Hematopoietic multipotent progenitor cell treated with erythropoietin and hydrocortisone succinate and interleukin-3 and kit ligand, for 15 days (in vitro differentiated cells): ENCODE measurements at regions not wholly inside any gene's neighbourhood (a gene's known extent, or its start where the extent isn't known, plus 50 kb on each side); places are given as distances from the start of the nearest gene placed in this dataset.
"Not testable (repeated sequence)": the region's sequence is repeated elsewhere in the genome, so short reads cannot be mapped to it uniquely, and the experiment has no call there.

ENCODE experiments used
- DNase-seq: peaks from one replicate; pipeline ENCODE4 v3.0.0-alpha.2; 2015; ENCODE audit warnings: low spot score

DNA sequence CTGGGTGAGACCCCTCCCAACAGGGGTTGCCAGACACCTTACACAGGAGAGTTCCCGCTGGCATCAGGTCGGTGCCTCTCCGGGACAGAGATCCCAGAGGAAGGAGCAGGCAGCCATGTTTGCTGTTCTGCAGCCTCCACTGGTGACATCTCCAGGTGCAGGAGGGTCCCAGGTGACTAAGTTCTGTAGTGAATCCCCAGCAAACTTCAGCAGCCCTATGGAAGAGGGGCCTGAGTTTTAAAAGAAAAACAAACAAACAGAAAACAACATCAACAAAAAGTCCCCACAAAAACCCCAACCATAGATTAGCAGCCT lies 515.1 kb downstream of the FRK start:
- no peak for DNase-seq

DNA sequence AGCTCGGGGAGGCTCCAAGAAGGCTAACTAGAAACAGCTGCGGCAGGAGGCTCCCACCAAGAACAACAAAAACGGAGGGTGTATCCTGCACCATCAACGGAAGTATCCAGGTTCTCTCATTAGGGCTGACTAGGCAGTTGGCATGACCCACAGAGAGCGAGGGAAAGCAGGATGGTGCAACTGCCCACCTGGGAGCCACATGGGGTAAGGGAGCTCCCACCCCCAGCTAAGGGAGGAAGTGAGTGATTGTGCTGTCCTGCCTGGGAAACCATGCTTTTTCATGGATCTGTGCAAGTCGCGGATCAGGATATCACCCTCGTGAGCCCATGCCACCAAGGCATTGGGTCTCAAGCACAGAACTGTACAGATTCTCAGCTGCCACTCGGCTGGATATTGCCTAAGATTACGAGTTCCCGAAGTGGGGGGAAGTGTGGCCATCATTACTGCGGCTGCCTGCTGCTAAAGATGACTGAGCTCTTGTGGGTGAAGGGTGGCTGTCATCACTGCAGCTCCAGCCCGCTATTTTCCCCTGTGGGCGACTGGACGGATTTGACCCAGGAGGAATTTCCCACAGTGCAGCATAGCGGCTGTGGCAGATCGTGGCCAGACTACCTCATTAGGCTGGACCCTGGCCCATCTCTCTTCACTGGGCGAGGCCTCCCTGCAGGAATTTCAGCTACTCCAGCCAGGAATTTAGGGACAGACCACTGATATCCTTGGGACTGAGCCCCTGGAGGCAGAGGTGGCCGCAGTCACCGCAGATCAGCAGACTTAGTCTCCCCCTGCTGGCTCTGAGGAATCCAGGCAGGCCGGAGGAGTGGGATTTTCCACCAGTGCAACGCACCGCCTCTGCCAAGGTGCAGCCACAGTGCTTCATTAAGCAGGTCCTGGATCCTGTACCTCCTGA lies 515.7 kb downstream of the FRK start:
- DNase-seq, result no peak

DNA sequence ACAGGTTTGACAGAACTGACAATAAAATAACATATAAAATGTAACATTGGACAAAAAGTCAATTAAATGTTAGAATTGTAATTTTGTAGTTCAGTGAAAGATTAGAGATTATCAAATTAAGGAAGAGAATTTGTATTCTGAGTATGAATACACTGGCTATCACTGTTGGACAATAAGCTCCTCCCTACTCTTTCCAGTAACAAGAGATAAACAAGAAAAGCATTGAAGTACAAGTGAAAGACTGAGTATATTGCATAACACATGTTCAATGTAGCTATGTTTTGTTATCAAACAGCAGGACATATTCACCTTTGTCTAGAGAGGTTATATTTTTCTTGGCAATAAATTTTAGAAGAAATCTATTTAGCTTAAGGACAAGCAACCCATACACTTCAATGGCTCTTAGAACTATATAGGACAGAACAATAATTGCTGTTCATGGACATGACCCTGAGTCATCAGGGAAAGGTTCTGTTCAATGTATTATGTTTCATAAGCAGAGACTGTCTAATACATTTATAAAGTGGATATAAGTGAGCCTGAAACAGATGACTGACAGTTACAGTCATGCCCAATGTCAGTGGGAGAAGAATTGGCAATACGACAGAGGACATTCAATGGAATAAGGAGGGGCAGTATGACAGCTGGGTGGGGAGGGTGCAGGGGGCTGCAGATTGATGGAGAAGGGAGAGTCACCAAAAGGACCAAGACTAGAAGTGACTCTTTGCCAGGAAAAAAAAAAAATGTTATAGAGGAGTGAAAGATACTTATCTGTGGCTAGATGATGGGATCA lies 520.4 kb downstream of the FRK start:
- no peak for DNase-seq

DNA sequence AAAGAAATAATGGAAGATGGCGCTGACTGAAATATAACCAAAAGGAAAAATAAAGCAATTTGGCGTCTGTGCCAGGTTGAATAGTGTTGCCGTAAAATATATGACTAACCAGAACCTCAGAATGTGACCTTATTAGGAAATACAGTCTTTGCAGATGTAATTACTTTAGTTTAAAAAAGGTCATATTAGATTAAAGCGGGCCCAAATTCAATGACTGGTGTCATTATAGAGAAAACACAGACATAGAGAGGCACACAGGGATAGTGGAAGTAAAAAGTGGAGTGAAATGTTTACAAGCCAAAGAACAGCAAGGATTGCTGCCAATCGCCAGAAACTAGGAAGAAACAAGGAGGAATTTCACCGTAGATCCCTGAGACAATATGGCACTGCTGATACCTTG lies 521.2 kb downstream of the FRK start:
- no peak for DNase-seq

DNA sequence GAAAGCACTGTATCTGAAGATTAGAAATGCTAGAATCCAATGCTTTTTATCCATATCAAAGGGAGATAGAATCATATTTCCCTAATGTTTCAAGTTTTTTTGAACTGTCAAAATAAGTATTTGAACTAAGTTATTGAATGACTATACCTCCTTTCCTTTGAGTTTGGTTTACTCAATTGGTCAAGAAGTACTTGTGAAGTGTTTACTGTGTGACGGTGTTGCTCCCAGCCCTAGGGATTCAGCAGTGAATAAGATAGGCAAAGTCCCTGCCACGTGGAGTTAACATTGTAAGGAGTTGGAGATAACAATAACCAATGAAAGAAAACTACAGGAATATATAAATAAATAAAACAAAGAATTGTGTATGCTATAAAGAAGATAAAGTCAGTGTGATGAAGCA lies 535.9 kb downstream of the FRK start:
- DNase-seq, result no peak

DNA sequence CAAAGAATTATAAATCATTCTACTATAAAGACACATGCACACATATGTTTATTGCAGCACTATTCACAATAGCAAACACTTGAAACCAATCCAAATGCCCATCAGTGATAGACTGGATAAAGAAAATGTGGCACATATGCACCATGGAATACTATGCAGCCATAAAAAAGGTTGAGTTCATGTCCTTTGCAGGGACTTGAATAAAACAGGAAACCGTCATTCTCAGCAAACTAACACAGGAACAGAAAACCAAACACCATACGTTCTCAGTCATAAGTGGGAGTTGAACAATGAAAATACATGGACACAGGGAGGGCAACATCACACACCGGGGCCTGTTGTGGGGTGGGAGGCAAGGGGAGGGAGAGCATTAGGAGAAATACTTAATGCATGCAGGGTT lies 538.9 kb downstream of the FRK start:
- not testable (repeated sequence) for DNase-seq

DNA sequence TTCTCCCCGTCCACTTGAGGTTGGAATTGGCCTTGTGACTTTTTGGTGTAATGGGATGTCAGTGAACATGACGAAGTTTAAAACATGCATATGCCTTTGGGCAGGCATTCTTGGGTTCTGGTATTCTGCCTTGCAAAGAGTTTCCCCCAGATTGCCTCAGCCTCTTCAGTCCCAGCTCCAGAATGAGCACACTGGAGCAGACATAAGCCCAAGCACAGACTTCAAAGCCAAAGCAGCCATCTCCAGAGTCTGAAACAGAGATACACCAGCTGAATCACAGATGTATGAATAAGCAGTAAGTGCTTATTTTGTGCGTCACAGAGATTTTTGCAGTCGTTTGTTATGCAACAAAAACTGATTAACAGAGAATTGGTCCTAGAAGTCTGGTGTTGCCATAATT lies 546.0 kb downstream of the FRK start:
- no peak for DNase-seq

DNA sequence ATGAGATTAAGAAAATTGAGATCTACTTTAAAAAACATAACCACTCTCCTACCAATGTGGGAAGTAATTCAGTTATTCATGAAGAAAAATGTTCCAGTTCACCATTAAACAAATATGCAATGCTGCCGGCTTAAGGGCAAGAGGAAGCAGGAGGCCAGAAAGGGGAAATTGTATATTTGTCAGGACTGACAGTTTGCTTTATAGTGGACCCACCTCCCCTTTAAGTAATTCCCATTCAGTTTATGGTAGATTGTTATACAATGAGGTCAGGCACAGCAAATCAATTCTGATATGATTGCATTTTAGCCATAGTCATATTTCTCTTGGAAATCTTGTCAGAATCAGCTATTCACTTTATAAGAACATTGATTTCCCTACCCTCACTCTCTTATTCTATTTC lies 547.8 kb downstream of the FRK start:
- no peak for DNase-seq

DNA sequence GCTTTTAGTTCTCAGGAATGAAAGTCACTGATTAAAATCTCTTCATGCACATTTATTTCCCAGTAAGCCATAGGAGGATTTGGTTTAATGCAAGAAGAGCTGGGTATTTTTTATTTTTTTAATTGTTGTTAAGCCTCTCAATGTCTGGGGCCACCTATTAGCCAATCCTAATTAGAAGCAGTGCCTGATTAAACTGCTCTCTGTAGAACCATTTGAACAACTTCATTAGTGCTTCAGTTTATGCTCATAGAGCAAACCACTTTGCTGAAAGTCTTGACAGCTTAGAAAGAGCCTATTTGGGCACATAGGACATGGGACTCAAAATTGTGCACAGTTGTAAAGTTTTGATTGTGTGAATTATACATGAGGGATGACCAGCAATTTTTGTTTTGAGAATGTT lies 548.9 kb downstream of the FRK start:
- DNase-seq, result no peak

DNA sequence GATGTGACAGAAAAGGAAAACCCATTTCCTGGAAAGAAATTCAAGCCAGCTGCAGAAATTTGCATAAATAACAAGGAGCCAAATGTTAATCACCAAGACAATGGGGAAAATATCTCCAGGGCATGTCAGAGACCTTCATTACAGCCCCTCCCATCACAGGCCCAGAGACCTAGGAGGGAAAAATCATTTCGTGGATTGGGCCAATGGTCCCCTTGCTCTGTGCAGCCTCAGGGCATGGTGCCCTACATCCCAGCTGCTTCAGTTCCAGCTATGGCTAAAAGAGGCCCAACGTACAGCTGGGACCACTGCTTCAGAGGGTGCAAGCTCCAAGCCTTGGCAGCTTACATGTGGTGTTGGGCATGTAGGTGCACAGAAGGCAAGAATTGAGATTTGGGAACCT lies 558.3 kb downstream of the FRK start:
- DNase-seq, result not testable (repeated sequence)

DNA sequence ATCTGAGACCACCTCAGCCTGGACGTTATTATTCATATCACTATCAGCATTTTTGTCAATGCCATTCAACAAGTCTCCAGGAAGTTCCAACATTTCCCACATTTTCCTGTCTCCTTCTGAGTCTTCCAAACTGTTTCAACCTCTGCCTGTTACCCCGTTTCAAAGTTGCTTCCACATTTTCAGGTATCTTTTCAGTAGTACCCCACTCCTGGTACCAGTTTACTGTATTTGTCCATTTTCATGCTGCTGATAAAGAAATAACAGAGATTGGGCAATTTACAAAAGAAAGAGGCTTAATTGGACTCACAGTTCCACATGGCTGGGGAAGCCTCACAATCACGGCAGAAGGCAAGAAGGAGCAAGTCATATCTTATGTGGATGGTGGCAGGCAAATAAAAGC lies 565.5 kb downstream of the FRK start:
- no peak for DNase-seq

DNA sequence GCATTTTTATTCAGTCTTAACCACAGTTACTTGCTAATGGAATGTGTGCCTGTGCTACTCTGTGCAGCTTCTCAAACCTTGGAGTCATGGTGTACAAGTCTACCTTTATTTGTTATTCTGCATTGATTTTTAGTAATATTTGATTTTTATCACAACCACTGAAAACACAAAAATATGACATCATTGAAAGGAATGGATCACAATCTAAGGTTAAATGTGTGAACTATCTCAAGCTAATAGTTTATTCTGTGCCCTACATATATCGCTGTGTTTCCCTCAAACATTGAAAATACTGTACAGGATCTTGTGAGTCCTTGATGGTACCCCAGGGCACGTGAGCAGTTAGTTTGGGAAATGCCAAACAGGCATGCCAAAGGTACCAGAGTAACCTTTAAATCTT lies 573.4 kb downstream of the FRK start:
- DNase-seq, result no peak

DNA sequence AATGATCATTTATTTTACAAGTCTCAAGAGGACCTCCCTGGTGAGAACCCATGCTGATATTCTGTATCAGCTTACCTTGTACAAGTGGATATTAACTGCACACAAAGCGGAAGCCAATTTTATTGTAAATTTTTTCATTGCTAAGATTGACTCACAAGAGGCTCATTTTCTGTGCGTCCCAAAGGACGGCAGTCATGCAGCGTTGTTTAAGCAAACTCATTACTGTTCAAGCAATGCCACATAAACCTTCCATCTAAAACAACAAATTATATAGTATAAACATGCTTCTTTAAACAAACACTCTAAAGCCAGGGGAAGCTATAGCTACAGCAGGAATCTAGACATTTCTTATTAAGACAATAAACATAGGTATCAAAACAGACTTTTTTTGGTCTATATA lies 575.3 kb downstream of the FRK start:
- DNase-seq, result no peak

DNA sequence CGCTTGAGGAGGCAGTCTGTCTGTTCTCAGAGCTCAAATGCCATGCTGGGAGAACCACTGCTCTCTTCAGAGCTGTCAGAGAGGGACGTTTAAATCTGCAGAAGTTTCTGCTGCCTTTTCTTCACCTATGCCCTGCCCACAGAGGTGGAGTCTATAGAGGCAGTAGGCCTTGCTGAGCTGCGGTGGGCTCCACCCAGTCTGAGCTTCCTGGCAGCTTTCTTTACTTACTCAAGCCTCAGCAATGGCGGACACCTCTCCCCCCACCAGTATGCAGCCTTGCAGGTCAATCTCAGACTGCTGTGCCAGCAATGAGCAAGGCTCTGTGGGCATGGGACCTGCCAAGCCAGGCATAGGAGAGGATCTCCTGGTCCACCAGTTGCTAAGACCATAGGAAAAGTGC lies 580.1 kb downstream of the FRK start:
- not testable (repeated sequence) for DNase-seq

DNA sequence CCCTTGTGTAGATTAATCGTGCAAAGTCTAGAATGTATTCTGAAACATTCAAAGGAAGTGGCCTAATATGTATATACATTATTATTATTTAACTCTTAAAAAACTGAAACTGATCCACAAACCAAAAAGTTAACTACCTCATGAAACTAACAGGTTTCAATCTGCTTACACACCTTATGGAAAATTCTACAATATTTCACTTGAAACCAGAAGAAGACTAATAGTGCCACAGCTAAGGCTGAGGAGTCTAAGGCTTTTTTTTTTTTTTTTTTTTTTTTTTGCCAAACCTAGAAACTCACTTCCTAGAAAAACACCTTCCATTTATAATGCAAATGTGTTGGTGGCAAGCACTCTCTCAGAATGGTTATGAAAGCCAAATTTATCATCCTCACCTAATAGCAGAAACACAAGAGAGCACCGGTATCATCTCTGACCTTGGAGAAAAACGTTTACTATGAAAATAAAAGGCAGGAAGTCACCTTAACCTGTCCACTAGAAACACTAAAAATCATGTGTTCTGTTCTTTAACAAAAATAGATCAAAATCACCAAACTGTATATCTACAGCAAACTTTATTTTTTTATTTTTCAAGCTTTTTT lies 586.1 kb downstream of the FRK start:
- DNase-seq, result no peak

DNA sequence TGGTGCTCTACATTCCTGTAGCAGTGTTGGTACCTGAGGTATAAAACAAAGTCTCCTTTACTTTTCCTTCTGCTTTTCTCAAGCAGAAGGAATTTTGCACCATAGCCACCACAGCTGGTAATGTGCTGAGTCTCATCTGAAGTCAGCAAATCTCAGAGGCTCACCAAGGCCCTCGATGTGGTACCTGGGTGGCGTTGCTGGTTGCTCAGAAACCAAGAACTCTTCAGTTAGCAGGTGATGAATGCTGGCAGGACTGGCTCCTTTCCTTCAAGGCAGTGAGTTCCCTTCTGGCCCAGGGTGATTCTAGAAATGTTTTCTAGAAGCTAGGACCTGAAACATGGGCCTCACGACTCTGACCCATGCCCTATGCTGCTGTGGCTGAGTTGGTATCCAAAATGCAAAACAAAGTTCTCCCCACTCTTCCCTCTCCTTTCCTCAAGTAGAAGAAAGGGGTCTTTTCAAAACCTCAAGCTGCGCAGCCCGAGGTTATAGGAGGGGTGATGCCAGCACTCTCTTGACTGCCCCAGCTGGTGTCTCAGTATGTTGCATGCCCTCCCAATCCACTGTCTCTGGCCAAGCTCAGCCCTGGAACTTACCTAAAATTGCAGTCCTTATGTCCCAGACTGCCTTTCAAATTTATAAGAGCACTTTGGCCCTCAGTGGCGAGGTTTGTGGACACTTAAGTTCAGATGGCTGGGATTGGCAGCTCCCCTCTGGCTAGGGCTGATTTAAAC lies 592.3 kb downstream of the FRK start:
- no peak for DNase-seq

DNA sequence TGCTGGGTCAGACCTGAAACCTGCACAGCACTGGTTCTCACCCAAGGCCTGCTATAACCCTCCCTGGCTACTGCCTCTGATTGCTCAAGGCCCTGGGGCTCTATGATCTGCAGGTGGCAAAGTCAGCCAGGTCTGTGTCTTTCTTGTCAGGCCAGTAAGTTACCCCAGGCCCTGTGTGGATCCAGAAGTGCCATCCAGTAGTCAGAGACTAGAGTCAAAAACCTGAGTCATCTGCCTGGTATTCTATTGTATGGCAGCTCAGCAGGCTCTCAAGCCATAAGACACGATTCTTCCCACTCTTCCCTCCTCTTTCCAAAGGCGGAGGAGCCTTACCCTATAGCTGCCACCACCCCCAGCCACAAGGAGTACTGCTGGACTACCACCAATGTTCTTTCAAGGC lies 593.0 kb downstream of the FRK start:
- no peak for DNase-seq

DNA sequence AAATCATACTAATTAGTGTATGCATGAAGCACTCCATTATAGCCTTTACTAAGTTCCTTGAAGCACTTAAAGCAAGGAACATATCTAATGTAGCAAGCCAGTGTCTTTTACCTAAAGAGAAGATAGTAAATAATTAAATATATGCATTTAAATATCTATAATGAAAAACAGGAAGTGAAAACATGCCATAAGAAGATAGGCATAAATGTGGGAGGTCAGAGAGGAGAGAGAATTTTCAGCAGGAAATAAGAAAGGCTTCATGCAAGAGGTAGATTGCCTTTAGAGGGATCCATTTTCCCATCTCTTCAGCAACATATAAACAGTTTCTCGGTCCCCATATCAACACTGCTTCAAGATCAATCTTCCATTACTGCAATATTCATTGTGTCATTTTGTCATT lies 599.8 kb downstream of the FRK start:
- DNase-seq, result no peak

DNA sequence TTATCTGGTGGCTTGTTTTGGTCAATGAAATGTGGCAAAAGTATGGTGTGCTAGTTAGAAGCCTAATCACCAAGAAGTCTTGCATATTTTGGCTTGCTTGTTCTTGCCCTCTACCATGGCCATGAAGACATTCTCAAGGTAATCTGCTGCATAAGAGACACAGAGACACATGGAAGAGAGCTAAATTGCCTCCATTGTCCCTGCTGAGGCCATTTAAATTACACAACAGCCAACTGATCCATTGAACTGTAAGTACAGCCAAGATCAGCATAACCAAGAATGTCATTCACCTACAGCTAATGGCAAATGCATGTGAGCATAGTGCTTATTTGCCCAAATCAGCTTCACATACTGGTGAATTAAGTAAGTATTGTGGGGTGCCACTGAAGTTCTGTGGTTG lies 603.8 kb downstream of the FRK start:
- DNase-seq, result no peak

DNA sequence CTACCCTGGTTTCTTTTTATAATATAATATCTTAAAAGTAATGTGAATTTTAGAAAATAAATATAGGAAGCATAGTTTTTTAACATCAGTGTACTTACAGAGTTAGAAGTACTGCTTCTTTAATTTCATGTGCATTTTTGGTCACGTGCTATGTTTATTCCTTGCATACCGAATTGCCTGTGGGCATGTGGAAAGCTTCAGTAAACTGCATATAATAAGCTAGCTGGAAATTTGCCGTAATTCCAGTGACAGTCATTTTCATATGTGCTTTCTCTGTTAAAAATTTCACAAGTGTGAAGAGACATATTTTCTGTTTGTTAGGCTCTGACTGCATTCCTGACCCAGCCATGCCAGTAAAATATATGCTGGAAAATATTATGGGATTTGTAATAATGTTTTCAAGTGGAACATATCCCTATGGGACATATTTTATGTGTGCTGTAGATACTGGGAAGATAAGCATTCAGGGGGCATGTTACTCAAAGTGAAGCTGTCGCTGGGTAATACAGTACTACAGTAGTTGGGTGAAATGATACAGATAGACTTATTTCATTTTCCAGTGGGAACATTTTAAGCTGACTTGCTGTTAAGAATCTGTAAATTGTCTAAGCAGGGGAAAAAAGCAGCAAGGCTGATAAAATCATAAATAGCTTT lies 616.7 kb downstream of the FRK start:
- DNase-seq, result no peak

DNA sequence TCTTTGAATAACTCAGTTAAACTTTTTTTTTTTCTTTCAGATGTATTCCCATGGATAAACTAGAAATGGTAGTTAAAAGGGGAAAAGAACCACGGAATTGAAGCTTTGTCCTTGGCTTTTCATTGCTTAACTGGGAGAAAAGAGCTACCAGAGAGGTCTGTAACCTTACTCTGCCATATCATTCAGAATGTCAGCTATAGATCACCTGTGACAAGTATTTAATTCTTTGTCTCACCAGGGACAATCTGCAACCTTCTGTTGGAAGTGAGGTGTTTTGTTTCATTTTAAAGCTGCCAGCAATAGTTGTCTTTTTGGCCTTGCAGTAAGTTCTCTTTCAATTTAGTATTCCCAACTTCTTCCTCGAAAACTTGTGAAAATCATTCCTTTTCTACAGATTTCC lies 618.4 kb downstream of the FRK start:
- no peak for DNase-seq

DNA sequence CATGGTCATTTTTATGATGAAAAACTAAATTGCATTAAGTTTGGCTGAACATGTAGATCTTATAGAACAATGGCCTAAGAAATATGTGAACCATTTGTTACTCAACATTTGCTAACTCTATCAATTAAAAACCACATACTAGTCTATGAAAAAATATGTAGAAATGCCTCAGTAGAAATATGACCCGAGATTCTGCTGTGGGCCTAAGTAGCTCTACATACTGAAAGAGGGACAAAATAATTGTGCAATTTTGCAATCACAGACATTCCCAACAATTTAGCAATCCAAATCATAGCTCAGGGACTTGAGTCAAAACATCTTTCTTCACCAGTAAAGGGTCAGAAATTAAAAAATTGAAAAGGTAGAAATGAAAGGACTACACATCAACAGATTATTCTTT lies 619.0 kb downstream of the FRK start:
- no peak for DNase-seq
